ENCODE measurements at regions not wholly inside any gene's neighbourhood (a gene's known extent, or its start where the extent isn't known, plus 50 kb on each side); places are given as distances from the start of the nearest gene placed in this dataset.

GRCh38 chr5:39526914-39527477, 102.2 kb upstream of the DAB2 start:
- TF ChIP-seq EZH2phosphoT487 (IDR thresholded peaks at IDR 0.05; ENCODE audit: borderline replicate concordance, low read length) (no peak), CTCF (conservative IDR thresholded peaks at IDR 0.05; ENCODE audit: low read depth, low read length) (no peak), EZH2 (IDR thresholded peaks at IDR 0.05; ENCODE audit: low read length, unreplicated experiment) (no peak)
